ENCODE measurements at regions not wholly inside any gene's neighbourhood (a gene's known extent, or its start where the extent isn't known, plus 50 kb on each side); places are given as distances from the start of the nearest gene placed in this dataset.

DNA sequence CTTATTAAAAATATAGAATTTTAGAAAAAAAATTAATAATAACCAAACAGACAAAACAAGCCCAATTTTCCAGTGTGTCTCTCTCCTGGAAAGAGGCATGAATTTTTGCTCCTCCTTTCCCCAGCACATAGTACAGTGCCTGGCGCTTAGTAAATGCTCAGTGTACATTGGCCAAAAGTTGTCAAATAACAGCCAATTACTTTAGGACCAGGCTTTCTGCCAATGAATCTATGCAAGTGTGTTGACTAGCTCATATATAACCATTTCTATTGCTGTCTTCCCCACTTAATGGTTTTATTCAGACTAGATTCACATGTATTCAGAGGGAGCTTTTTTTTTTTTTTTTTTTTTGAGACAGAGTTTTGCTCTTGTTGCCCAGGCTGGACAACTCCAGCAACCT is 120.1 kb upstream of the CD180 start:
- DNase-seq (ENCODE audit: low spot score), result no peak
- H3K79me2 ChIP-seq, result no peaks in the 10 kb centered on the region
- H3K9me3 ChIP-seq (ENCODE audit: low read depth), result no peaks in the 10 kb centered on the region
- H4K20me1 ChIP-seq (ENCODE audit: insufficient read depth, poor library complexity, severe bottlenecking), result no peaks in the 10 kb centered on the region
- no peak overlapping the region for H3K27ac ChIP-seq
- TF ChIP-seq EZH2phosphoT487 (IDR thresholded peaks at IDR 0.05; ENCODE audit: low read depth, severe bottlenecking, unreplicated experiment), result no peak
- TF ChIP-seq, protein P1, sequence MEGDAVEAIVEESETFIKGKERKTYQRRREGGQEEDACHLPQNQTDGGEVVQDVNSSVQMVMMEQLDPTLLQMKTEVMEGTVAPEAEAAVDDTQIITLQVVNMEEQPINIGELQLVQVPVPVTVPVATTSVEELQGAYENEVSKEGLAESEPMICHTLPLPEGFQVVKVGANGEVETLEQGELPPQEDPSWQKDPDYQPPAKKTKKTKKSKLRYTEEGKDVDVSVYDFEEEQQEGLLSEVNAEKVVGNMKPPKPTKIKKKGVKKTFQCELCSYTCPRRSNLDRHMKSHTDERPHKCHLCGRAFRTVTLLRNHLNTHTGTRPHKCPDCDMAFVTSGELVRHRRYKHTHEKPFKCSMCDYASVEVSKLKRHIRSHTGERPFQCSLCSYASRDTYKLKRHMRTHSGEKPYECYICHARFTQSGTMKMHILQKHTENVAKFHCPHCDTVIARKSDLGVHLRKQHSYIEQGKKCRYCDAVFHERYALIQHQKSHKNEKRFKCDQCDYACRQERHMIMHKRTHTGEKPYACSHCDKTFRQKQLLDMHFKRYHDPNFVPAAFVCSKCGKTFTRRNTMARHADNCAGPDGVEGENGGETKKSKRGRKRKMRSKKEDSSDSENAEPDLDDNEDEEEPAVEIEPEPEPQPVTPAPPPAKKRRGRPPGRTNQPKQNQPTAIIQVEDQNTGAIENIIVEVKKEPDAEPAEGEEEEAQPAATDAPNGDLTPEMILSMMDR (IDR thresholded peaks at IDR 0.05; ENCODE audit: poor library complexity), result no peak
- no peak for TF ChIP-seq EZH2 (IDR thresholded peaks at IDR 0.05; ENCODE audit: borderline replicate concordance)
- H3K27me3 ChIP-seq, result no peaks in the 10 kb centered on the region
- H3K4me3 ChIP-seq, result no peak overlapping the region
- H3K4me1 ChIP-seq (ENCODE audit: insufficient read depth), result no peaks in the 10 kb centered on the region
- no peaks in the 10 kb centered on the region for H3K36me3 ChIP-seq (replicated peaks; ENCODE audit: insufficient read depth, low read depth)
- no peaks in the 10 kb centered on the region for H3K9me2 ChIP-seq (replicated peaks; ENCODE audit: insufficient read depth)
- no peak overlapping the region for H2AFZ ChIP-seq
- WGBS (ENCODE audit: low lambda C conversion rate, missing lambda C conversion rate), result 97% methylated on average over 1 of the region's 1 CpG
- H3K4me2 ChIP-seq, result no peak overlapping the region

DNA sequence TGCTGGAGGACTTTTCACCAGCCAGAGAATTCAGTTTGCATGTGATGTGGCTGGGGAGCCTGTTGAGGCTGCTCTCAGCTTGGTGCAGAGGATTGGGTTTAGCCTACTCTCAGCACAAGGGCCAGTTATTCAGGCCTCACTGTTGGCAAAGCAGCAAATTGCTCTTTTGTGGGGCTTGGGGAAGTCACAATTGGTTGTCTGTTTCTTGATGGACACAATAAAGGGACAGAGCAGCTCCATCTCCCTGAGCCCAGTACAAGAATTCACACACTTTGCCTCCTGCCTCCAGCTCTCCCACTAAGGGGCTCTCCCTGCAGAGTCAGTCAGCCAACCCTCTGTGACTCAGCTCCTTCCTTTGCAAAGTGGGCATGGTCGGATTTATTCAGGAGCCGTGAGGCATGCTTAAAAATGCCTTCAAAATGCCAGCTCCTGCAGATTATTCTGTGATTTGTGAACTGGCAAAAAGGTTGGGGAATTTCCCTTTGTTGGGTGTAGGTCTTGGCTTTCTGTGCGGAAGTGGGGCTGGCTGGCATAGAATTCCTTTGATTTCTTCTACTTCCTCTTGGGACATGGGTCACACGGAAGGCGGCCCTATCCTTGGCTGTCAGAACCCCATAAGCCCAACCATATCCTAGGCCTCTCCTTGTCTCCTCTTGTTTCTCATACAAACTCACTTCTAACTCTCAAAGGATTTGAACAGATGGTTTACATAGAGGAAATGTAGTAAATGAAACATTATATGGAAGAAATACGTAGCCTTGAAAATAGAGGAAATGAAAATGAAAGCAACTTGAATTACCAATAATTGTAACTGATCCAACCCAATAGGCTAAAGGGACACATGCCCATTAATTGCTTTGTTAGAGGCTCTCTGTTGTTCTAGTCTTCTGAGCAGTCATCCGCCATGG is 118.7 kb upstream of the CD180 start:
- Histone ChIP-seq H2AFZ (no peak overlapping the region), H3K4me1 (ENCODE audit: insufficient read depth) (no peaks in the 10 kb centered on the region), H3K36me3 (replicated peaks; ENCODE audit: insufficient read depth, low read depth) (no peaks in the 10 kb centered on the region), H3K27ac (no peak overlapping the region), H4K20me1 (ENCODE audit: insufficient read depth, poor library complexity, severe bottlenecking) (no peaks in the 10 kb centered on the region), H3K79me2 (no peaks in the 10 kb centered on the region), H3K9me3 (ENCODE audit: low read depth) (no peaks in the 10 kb centered on the region), H3K4me3 (no peak overlapping the region), H3K9me2 (replicated peaks; ENCODE audit: insufficient read depth) (no peaks in the 10 kb centered on the region), H3K27me3 (no peaks in the 10 kb centered on the region), H3K4me2 (no peak overlapping the region)
- WGBS (ENCODE audit: low lambda C conversion rate, missing lambda C conversion rate), result 80% methylated on average over 7 of the region's 7 CpGs
- TF ChIP-seq EZH2 (IDR thresholded peaks at IDR 0.05; ENCODE audit: borderline replicate concordance), result no peak
- TF ChIP-seq EZH2phosphoT487 (IDR thresholded peaks at IDR 0.05; ENCODE audit: low read depth, severe bottlenecking, unreplicated experiment), result no peak
- TF ChIP-seq, protein P1 (IDR thresholded peaks at IDR 0.05; ENCODE audit: poor library complexity), result no peak
- no peak for DNase-seq (ENCODE audit: low spot score)

DNA sequence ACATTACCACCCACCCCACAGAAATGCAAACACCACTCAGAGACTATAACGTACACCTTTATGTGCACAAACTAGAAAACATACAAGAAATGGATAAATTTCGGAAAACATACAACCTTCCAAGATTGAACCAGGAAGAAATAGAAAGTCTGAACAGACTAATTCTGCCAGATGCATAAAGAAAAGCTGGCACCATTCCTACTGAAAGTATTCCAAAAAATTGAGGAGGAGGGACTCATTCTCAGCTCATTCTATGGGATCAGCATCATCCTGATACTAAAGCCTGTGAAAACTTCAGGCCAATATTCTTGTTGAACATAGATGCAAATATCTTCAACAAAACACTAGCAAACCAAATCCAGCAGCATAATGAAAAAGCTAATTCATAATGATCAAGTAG is 115.1 kb upstream of the CD180 start:
- H2AFZ ChIP-seq, result no peak overlapping the region
- no peak overlapping the region for H3K27ac ChIP-seq
- H3K36me3 ChIP-seq (replicated peaks; ENCODE audit: insufficient read depth, low read depth), result no peaks in the 10 kb centered on the region
- H3K4me1 ChIP-seq (ENCODE audit: insufficient read depth), result peaks cover under 1% of the 10 kb centered on the region
- no peak for DNase-seq (ENCODE audit: low spot score)
- no peak overlapping the region for H3K4me2 ChIP-seq
- WGBS (ENCODE audit: low lambda C conversion rate, missing lambda C conversion rate), result 100% methylated on average over 2 of the region's 2 CpGs
- H3K4me3 ChIP-seq, result no peak overlapping the region
- H3K27me3 ChIP-seq, result no peaks in the 10 kb centered on the region
- H3K79me2 ChIP-seq, result no peaks in the 10 kb centered on the region
- H3K9me3 ChIP-seq (ENCODE audit: low read depth), result no peaks in the 10 kb centered on the region
- no peaks in the 10 kb centered on the region for H3K9me2 ChIP-seq (replicated peaks; ENCODE audit: insufficient read depth)
- TF ChIP-seq, protein P1 (IDR thresholded peaks at IDR 0.05; ENCODE audit: poor library complexity), result no peak
- TF ChIP-seq EZH2 (IDR thresholded peaks at IDR 0.05; ENCODE audit: borderline replicate concordance), result no peak
- TF ChIP-seq EZH2phosphoT487 (IDR thresholded peaks at IDR 0.05; ENCODE audit: low read depth, severe bottlenecking, unreplicated experiment), result no peak
- H4K20me1 ChIP-seq (ENCODE audit: insufficient read depth, poor library complexity, severe bottlenecking), result no peaks in the 10 kb centered on the region

All from hepatocyte (in vitro differentiated cells).